ENCODE measurements at regions not wholly inside any gene's neighbourhood (a gene's known extent, or its start where the extent isn't known, plus 50 kb on each side); places are given as distances from the start of the nearest gene placed in this dataset.
"Not testable (repeated sequence)": the region's sequence is repeated elsewhere in the genome, so short reads cannot be mapped to it uniquely, and the experiment has no call there.

DNA sequence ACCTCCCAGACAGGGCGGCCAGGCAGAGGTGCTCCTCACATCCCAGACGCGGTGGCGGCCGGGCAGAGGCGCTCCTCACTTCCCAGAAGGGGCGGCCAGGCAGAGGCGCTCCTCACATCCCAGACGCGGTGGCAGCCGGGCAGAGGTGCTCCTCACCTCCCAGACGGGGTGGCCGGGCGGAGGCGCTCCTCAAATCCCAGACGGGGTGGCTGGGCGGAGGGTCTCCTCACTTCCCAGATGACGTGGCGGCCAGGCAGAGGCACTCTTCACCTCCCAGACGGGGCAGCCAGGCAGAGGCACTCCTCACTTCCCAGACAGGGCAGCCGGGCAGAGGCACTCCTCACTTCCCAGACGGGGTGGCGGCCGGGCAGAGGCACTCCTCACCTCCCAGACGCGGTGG lies 247.7 kb upstream of the USP9Y start:
- not testable (repeated sequence) for DNase-seq (ENCODE audit: low spot score)

DNA sequence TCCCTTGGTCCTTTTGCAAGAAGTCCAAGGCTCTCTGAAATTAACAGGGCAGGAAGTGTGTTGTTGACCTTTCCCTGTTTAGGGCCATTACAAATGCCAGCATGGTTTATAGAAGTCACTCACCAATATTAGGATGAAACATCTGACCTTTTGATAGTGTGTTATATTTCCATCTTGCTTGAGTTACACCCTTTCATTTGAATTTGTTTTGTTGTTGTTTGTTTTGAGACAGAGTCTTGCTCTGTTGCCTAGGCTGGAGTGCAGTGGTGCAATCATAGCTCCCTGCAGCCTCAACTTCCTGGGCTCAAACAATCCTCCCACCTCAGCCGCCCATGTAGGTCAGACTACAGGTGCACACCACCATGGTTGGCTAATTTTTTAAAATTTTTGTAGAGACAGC lies 241.1 kb upstream of the USP9Y start:
- DNase-seq (ENCODE audit: low spot score), result no peak

- no peak for DNase-seq (ENCODE audit: low spot score)
Observed at GRCh38 chrY:12464155-12464554, 236.9 kb upstream of the USP9Y start.

- no peak for DNase-seq (ENCODE audit: low spot score)
Observed at GRCh38 chrY:12465706-12466105, 235.3 kb upstream of the USP9Y start.

GRCh38 chrY:12469081-12469480 lies 231.9 kb upstream of the USP9Y start:
- DNase-seq (ENCODE audit: low spot score), result peak; percentile 5

DNA sequence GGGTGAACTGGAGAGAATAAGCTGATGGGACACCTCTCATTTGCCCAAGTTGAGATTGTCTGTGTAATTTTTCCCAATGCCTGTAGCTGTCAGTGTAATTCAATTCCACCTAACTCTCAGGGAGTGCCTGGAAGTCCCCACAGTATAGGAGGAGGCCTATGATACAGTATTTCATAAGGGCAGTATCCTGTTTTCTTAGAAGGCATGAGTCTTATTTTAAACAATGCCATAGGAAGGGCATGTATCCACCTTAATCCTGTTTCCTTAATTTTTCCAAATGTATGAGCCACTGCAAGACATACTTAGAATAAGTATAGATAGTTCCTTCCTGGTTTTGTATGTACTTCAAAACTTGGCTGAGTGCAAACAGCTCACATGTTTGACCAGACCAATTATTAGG lies 226.6 kb upstream of the USP9Y start:
- DNase-seq (ENCODE audit: low spot score), result no peak

GRCh38 chrY:12479382-12479781 lies 221.6 kb upstream of the USP9Y start:
- DNase-seq (ENCODE audit: low spot score), result no peak

DNA sequence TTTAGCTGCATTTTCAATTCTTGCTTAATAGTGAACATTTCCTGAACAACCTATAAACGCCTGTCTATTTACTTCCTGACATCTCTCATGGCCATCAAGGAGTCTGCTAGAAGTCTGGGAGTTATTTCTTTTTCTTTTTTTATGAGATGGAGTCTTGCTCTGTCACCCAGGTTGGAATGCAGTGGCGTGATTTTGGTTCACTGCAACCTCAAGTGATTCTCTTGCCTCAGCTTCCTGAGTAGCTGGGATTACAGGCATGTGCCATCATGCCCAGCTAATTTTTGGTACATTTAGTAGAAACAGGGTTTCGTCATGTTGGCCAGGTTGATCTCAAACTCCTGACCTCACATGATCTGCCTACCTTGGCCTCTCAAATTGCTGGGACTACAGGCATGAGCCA lies 217.6 kb upstream of the USP9Y start:
- no peak for DNase-seq (ENCODE audit: low spot score)

- no peak for DNase-seq (ENCODE audit: low spot score)
Observed at GRCh38 chrY:12490558-12491209, 210.3 kb upstream of the USP9Y start.

DNA sequence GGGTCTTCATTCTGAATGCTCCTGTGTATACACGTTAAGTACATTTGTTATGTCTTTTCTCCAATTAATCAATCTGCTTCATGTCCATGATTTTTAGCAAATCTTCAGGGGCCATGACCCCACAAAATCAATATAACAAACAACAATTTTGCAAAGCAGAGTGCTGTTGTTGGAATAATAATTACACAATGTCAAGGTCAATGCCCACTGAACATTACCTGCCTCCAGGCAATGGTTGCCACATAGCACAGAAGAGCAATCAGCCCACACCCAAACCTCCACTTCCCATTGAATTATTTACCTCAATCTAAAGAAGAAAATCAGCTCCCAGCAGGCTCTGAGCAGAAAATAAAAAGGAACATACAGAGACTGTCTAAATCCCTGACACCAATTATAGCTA lies 208.8 kb upstream of the USP9Y start:
- DNase-seq (ENCODE audit: low spot score), result no peak

GRCh38 chrY:12496007-12496406 lies 205.0 kb upstream of the USP9Y start:
- DNase-seq (ENCODE audit: low spot score), result no peak

- DNase-seq (ENCODE audit: low spot score), result no peak
Observed at GRCh38 chrY:12500096-12500495, 200.9 kb upstream of the USP9Y start.

DNA sequence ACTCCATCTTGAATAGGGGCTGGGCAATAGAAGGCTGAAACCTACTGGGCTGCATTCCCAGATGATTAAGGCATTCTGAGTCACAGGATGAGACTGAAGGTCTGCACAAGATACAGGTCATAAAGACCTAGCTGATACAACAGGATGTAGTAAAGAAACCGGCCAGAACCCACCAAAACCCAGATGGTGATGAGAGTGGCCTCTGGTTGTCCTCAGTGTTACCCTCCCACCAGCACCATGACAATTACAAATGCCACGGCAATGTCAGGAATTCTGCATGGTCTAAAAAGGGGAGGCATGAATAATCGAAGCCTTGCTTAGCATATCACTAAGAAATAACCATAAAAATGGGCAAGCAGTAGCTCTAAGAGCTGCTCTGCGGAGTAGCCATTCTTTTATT lies 197.0 kb upstream of the USP9Y start:
- DNase-seq (ENCODE audit: low spot score), result not testable (repeated sequence)

- DNase-seq (ENCODE audit: low spot score), result no peak
Observed at GRCh38 chrY:12517338-12517737, 183.7 kb upstream of the USP9Y start.

- DNase-seq (ENCODE audit: low spot score), result no peak
Observed at GRCh38 chrY:12525206-12525605, 175.8 kb upstream of the USP9Y start.

DNA sequence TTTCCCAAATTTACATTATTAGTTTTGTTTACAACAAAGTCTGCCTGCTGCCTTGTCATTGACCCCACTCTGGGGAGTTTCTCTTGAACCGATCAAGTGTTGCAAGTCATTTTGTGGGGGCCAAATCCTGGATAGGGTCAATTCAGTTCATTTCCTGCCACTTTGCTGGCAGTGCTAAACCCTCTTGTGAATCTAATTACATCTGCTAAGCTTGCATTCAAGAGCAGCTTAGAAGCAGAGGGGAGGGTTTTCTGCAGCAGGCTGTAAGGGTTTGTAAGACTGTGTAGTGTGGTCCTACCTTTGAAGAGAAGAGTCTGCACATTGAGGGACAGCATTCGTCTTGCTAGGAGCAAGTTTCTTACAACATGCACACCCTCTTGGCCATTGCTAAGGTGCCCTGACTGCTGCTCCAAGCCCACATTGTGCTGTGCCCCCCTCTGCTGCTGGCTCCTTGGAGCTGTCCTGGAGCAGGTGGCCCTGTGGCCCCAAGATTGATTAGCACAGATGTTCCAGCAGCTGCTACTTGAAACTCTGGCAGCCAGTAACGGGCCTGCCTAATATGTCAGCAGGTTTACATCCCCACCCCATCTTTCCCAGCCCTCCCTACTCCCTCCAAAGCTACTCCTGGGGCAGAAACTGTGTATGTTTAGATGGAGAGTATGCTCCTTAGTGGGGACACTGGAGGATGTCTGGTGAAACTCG lies 174.5 kb upstream of the USP9Y start:
- no peak for DNase-seq (ENCODE audit: low spot score)

DNA sequence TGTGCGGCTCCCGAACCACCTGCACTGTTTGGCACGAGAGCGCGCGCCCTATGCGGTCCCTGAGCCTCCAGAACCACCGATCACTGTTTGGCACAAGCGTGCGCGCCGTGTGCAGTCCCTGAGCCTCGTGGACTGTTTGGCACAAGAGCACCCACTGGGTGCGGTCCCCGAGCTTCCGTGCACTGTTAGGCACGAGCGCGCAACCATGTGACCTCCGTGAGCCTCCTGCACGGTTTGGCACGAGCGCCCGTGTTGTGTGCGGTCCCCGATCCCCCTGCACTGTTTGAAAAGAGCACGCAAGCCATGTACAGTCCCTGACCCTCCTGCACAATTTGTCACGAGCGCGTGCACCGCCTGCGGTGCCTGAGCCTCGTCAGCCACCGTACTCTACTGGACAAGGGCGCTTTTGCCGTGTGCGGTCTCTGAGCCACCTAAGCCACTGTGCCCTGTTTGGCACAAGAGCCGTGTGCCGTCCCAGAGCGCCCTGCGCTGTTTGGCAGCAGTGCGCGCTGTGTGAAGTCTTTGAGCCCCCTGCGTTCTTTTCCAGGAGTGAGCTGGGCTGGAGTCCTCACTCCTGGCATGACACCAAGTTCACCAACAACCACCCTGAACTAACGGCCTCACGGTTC lies 163.7 kb upstream of the USP9Y start:
- no peak for DNase-seq (ENCODE audit: low spot score)

- no peak for DNase-seq (ENCODE audit: low spot score)
Observed at GRCh38 chrY:12546746-12547420, 154.1 kb upstream of the USP9Y start.

- DNase-seq (ENCODE audit: low spot score), result no peak
Observed at GRCh38 chrY:12552471-12553283, 148.4 kb upstream of the USP9Y start.

GRCh38 chrY:12553909-12554308 lies 147.1 kb upstream of the USP9Y start:
- DNase-seq (ENCODE audit: low spot score), result no peak

DNA sequence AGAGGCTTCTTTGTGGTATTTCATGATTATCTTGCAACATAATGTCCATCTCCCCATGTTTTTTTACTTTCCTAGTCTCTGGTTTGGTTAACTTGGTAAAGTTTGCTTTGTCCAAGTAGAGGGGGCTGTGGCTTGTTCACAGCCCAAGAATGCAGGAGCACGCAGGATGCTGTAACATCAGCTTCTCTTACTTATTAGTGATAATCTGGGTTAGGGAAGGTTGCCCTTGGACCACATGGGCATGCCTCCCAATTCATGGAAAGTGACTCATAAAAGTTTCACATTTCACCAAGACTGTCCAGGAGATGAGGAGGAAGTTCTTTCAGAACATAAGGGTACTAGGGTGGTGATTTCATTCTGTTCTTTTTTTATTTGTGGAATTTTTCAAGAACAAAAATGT lies 146.0 kb upstream of the USP9Y start:
- no peak for DNase-seq (ENCODE audit: low spot score)

- DNase-seq (ENCODE audit: low spot score), result no peak
Observed at GRCh38 chrY:12559007-12559406, 142.0 kb upstream of the USP9Y start.

Data from LoVo (cell line).